Kidney tubule cell (primary cell): ENCODE measurements at regions not wholly inside any gene's neighbourhood (a gene's known extent, or its start where the extent isn't known, plus 50 kb on each side); places are given as distances from the start of the nearest gene placed in this dataset.

ENCODE experiments used
- DNase-seq: peaks from one replicate; pipeline ENCODE4 v3.0.0-alpha.2; 2018; ENCODE audit warnings: low spot score

DNA sequence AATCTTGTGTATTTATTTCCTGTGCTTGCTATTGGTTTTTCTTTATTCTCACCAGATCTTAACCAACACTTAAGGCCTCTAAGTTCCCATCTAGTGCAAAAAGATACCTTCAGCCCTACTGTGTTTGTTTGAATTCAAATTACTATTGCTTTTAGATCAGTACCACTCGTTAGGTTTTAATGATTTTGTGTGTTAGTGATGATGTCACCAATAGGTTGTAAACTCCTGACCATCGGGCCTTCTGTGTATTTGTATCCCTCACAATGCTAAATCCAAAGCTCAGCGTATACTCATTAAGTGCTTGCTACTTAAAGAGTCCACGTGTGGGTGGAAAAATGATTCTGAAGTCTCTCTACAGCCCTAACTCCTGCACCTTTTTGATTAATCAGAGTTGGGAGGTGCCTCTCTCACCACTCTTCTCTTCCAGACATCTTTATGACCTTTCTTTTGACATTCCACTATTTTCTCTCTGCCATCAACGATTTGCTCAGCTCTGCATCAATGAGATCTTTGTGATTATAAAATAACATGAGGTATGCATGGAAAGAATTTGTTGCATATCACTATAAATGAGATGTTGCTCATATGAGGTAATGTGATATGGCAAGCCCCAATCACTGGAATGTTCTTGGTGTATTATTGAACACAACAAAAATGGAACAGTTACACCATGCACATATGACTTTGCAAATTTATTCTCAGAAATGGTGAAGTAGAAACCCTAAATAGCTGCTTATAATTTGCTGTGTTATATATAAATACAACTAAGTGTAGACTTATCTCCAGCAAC lies 55.1 kb upstream of the LAMA2 start:
- DNase-seq, result no peak

GRCh38 chr6:128826606-128827005 lies 56.3 kb upstream of the LAMA2 start:
- no peak for DNase-seq

DNA sequence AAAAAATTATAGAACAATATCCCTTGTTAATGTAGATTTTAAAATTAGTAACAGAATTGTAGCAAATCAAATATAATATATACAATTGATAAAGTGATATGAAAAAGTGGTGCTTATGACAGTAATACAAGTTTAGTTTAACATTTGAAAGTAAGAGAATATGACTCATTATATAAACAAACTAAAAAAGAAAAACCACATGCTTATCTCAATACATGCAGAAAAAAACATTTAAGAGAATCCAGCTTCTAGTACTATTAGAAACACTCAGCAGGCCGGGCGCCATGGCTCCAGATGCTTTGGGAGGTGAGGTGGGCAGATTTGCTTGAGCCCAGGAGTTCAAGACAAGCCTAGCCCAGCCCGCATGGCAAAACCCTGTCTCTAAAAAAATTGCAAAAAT lies 60.7 kb upstream of the LAMA2 start:
- no peak for DNase-seq

- no peak for DNase-seq
Observed at GRCh38 chr6:128821116-128821515, 61.8 kb upstream of the LAMA2 start.

- no peak for DNase-seq
Observed at GRCh38 chr6:128808856-128809255, 74.1 kb upstream of the LAMA2 start.

DNA sequence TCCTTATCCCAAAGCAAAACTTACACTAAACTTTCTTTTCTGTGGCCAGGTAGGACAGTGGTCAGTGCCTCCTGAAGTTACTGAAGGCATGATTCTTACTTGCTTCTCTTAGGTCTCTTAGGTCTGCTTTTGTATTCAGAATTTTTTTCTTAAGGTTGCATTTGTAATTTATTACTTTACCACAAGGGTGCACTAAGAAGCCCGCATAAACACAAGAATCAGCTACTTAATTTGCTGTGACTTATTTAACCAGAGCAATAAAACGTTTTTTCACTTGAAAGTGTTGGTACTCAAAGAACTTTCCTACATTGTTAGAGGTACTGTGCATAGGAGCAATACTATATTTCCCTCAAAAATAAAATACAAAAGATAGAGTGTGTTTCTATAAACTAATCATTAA lies 75.4 kb upstream of the LAMA2 start:
- peak; percentile 52 for DNase-seq

- no peak for DNase-seq
Observed at GRCh38 chr6:128806261-128806660, 76.7 kb upstream of the LAMA2 start.

DNA sequence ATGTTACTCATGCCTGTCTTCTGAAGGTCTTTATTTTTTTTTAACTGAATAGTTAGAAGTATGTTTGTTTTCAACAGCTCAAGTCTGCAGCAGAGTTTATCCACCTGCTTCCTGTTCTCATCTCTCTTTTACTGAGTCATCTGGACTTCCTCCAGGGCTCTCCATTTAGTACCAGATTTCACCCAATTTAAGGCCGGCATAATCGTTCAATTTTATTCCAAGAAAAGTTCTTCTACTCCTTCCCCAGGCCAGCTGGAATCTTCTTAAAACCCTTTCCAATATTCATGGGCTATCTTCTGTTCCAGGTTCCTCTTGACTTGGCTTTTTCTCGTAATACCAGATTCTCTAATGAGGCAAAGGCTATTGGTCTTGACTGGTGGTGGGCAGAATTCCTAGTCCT lies 79.0 kb upstream of the LAMA2 start:
- DNase-seq, result no peak

DNA sequence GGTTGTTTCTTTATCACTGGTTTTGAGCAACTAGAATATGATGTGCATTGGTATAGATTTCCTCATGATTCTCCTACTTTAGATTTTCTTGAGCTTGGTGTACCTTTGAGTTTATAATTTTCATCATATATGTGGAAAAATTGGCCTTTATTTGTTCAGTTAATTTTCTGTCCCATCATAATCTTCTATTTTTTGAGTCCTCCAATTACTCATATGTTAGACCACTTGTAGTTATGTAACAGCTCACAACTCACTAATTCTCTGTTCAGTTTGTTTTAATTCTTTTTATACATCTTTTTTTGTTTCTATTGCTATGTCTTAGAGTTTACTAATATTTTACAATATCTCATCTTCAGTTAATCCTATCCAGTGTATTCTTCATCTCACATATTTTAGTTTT lies 81.3 kb upstream of the LAMA2 start:
- DNase-seq, result no peak

DNA sequence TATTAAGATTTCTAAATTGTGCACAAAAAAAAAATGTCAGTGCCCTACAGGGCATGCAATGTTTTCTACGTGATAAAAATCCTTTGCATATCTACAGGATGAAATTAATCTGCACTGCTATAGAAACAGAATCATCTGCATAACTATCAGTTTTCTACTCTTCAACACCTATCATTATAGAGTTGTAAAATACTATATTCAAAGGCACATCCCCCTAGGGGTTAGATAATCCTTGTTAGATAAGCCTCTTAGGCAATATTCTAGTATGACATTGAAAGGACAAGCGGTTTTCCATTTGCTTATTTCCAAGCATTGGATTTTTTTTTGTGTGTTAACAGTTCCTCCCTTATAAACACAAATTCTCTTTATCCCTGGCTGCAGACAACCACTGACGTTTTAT lies 98.7 kb upstream of the LAMA2 start:
- no peak for DNase-seq

DNA sequence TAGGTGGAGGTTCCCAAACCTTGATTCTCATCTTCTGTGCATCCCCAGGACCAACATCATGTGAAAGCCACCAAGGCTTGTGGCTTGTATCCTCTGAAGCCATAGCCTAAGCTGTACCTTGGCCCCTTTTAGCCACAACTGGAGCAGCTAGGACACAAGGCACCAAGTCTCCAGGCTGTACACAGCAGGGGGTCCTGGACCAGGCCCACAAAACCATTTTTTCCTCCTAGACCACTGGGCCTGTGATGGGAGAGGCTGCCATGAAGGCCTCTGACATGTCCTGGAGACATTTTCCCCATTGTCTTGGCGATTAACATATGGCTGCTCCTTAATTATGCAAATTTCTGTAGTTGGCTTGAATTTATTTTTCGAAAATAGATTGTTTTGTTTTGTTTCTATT lies 114.8 kb upstream of the LAMA2 start:
- no peak for DNase-seq

GRCh38 chr6:128767705-128768104 lies 115.2 kb upstream of the LAMA2 start:
- no peak for DNase-seq

DNA sequence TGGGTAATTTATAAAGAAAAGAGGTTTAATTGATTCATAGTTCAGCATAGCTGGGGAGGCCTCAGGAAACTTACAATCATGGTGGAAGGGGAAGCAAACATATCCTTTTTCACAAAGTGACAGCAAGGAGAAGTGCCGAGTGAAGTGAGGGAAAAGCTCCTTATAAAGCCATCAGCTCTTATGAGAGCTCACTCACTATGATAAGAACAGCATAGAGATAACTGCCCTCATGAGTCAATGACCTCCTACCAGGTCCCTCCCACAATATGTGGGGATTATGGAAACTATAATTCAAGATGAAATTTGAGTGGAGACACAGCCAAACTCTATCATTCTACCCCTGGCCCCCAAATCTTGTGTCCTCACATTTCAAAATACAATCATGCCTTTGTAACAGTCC lies 115.8 kb upstream of the LAMA2 start:
- no peak for DNase-seq

GRCh38 chr6:128763599-128764300 lies 119.2 kb upstream of the LAMA2 start:
- DNase-seq, result peak; percentile 54

DNA sequence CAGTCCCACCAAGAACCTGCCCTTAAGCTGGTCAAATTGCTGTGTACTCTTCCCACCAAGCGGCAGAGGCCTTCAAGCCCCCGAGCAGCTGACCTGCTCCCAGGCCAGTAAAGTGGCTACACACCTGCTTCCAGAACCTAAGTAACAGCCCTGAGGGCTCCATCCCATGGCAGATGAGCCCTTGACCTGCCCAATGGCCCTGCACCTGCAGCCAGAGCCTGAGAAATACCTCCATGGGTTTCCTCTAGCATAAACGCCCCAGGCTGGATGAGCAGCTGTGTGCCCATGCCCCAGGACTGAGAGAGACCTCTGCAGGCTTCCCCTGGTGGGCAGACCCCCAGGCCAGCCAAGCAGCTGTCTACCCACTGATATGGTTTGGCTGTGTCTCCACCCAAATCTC lies 123.0 kb upstream of the LAMA2 start:
- no peak for DNase-seq

GRCh38 chr6:128759447-128759846 lies 123.5 kb upstream of the LAMA2 start:
- no peak for DNase-seq

- no peak for DNase-seq
Observed at GRCh38 chr6:128757961-128758360, 125.0 kb upstream of the LAMA2 start.

GRCh38 chr6:128754658-128755256 lies 128.2 kb upstream of the LAMA2 start:
- DNase-seq, result no peak

DNA sequence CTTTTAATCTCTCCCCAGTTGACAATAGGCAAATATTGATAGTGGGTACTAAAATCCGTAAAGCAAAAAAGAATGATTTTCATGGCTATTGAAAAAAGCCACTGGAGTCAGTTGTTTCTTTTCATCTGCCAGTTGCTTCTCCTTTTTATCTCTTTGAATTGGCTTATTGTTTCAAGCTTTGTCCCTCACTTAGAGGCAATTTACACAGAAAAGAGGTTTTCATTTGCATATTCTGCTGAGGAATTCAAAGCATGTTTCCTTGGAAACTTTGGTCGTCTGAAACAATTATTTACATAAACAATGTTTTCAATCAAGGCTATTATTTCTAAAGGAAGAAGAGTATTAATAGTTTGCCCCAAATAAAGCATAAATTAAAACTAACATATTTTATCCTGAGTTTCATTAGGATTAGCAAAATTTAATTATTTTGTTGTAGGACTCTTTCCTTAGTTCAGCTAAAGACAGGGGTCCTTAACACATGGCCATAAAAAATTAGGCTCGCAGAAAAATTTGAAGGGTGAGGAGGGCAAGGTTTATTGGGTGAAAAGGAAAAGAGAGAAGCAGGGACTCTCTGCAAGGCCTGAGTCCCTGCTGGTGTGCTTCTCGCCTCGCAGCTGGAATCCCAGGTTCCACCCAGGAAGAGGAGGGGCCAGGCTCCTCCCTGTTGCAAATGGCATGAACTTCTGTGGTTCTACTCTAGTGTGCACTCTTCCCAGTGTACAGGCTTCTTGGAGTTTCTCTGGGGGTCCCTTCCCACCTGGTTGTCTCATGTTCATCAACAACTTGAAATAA lies 138.8 kb upstream of the LAMA2 start:
- no peak for DNase-seq

GRCh38 chr6:128742900-128743299 lies 140.0 kb upstream of the LAMA2 start:
- no peak for DNase-seq

DNA sequence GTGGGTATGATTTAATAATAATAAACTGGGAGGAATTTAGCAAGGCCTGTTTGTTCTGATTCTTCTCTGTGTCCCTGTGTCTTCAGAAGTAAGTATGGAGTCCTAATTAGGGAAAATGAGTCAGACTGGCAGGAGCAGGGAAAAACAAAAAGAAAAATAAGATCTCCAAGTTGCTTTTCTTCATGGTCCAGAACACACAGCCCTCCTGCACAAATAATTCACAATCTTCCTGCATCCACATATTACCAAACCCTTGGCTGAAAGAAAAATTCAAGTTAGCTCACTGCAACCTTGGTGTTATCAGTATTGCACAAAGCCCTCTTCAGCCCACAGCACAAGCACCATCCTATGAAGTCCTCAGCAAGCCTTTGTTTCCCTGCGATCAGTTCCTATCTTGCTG lies 142.0 kb upstream of the LAMA2 start:
- DNase-seq, result peak; percentile 28

GRCh38 chr6:128739112-128739511 lies 143.8 kb upstream of the LAMA2 start:
- DNase-seq, result peak; percentile 80

DNA sequence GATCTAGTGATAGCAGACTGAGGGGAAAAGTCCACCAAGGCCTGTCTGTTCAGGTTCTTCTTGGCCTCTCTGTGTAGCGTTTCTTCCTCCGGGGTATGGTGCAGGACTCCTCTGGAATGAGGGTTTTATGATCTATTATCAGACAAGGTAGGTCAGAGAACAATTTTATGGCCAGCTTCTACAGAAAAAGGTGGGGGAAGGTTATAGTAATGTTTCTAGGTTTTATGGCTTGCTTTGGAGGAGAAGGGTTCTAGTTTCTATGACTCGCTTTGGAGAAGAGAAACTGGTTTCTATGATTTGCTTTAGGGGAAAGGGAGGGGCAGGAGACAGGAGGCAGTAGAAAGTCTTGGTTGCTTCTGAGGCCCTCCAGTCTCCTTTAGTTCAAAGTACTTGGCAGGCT lies 144.8 kb upstream of the LAMA2 start:
- DNase-seq, result peak; percentile 7
